ENCODE measurements at regions not wholly inside any gene's neighbourhood (a gene's known extent, or its start where the extent isn't known, plus 50 kb on each side); places are given as distances from the start of the nearest gene placed in this dataset.
"Not testable (repeated sequence)": the region's sequence is repeated elsewhere in the genome, so short reads cannot be mapped to it uniquely, and the experiment has no call there.

DNA sequence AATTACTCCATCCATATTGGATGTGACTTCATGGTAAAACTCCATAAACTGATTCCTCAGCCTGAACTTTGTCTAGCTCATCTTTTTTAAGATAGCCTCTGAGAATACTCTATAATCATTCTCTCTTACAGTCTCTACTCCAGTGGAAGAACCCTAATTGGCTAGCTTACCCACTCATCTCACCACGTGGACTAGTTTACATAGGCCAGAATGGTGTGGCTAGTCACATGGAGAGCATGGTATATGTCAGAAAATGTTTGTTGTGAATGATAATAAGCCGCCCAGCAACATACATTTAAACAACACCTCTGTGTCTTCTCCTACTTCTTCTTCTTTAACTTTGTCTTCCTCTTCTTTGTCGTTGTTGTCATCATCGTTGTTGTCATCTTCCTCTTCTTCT, 389.2 kb upstream of the LRRC3B start:
- Histone ChIP-seq H3K9me3 (ENCODE audit: control insufficient read depth in 4 of 4, low read length in 3 of 4) (no peaks in the 10 kb centered on the region), H3K4me1 (ENCODE audit: control insufficient read depth in 4 of 4, insufficient read depth in 4 of 4, low read length in 3 of 4) (no peaks in the 10 kb centered on the region), H3K27me3 (ENCODE audit: control insufficient read depth in 4 of 4, insufficient read depth in 4 of 4, low read length in 3 of 4) (no peaks in the 10 kb centered on the region), H3K4me3 (ENCODE audit: low read depth in 1 of 3, low read length in 3 of 3) (no peak overlapping the region), H3K9ac (ENCODE audit: low read depth in 1 of 2, low read length in 2 of 2) (no peak overlapping the region), H3K36me3 (ENCODE audit: control insufficient read depth in 4 of 4, insufficient read depth in 3 of 4, low read depth in 1 of 4, low read length in 3 of 4) (no peaks in the 10 kb centered on the region), H3K27ac (ENCODE audit: low read depth in 1 of 2, low read length in 2 of 2) (no peak overlapping the region)
- WGBS = 76% methylated on average over 4 of the region's 4 CpGs
- DNase-seq (ENCODE audit: low spot score) = no peak
- TF ChIP-seq EGR1 (IDR thresholded peaks at IDR 0.05; ENCODE audit: low read depth in 2 of 2) = no peak
- TF ChIP-seq HNF4G (IDR thresholded peaks at IDR 0.05) = no peak
- TF ChIP-seq TAF1 (conservative IDR thresholded peaks at IDR 0.05) = no peak
- no peak for TF ChIP-seq FOXA1 (IDR thresholded peaks at IDR 0.05)
- TF ChIP-seq JUND (IDR thresholded peaks at IDR 0.05) = no peak
- no peak for TF ChIP-seq NR2F2 (IDR thresholded peaks at IDR 0.05)
- no peak for TF ChIP-seq RXRA (IDR thresholded peaks at IDR 0.05)

DNA sequence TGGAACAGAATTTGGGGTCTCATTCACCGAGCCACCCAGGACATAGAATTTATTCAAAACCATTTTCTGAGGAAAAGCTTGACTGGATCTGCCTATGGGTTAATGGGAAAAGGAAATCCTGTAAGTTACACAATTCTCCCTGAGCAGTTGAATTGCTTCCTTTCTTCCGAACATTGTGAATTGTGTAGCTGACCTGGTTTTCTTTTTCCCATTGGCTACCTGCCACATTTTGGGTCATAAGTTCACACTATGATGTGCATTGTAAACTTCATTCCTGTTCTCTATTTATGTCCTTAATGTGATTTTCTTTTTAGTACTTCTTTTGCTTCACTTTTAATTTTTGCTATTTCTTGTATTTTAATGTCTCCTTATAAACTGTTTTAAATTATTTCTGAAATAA, 386.0 kb upstream of the LRRC3B start:
- DNase-seq (ENCODE audit: low spot score) = no peak
- no peak for TF ChIP-seq FOXA2 (IDR thresholded peaks at IDR 0.05)
- TF ChIP-seq NR2F2 (IDR thresholded peaks at IDR 0.05) = peak; percentile 66
- no peak overlapping the region for H3K9ac ChIP-seq (ENCODE audit: low read depth in 1 of 2, low read length in 2 of 2)
- no peaks in the 10 kb centered on the region for H3K27me3 ChIP-seq (ENCODE audit: control insufficient read depth in 4 of 4, insufficient read depth in 4 of 4, low read length in 3 of 4)
- H3K4me1 ChIP-seq (ENCODE audit: control insufficient read depth in 4 of 4, insufficient read depth in 4 of 4, low read length in 3 of 4) = no peaks in the 10 kb centered on the region
- 46% methylated on average over 2 of the region's 2 CpGs for WGBS
- no peak overlapping the region for H3K4me3 ChIP-seq (ENCODE audit: low read depth in 1 of 3, low read length in 3 of 3)
- no peak overlapping the region for H3K27ac ChIP-seq (ENCODE audit: low read depth in 1 of 2, low read length in 2 of 2)
- H3K9me3 ChIP-seq (ENCODE audit: control insufficient read depth in 4 of 4, low read length in 3 of 4) = no peaks in the 10 kb centered on the region
- H3K36me3 ChIP-seq (ENCODE audit: control insufficient read depth in 4 of 4, insufficient read depth in 3 of 4, low read depth in 1 of 4, low read length in 3 of 4) = no peaks in the 10 kb centered on the region

DNA sequence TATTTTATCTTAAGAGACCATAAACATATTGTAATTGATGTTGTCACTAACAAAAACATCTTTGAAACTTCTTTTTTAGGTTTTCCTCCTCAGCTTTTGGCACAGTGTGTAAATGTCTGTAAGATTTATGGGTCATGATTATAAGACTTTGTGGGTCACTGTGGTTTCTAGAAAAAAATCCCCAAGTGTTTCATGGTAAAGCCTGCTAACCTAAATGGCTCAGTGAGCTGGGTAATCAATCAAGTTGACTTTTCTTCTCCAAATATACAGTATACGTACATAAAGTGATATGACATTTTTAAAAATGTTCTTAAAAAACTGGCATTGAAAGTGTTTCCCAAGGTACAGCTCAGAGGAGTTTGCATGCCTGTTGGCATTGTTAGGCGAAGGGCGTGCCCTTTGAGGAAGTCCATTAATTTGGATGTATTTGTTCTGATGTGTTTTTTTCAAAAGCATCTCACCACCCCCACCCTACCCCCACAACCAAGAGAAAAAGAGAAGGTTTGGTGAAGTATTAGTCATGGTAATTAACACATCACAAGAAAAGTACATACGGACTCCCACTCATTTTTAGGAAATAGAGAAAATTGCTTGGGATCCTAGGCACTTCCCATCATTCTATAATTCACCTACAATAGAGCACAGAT, 385.4 kb upstream of the LRRC3B start:
- TF ChIP-seq REST (IDR thresholded peaks at IDR 0.05) (no peak), SP1 (IDR thresholded peaks at IDR 0.05) (no peak)
- H3K9me3 ChIP-seq (ENCODE audit: control insufficient read depth in 4 of 4, low read length in 3 of 4) = no peaks in the 10 kb centered on the region
- no peaks in the 10 kb centered on the region for H3K4me1 ChIP-seq (ENCODE audit: control insufficient read depth in 4 of 4, insufficient read depth in 4 of 4, low read length in 3 of 4)
- WGBS = 82% methylated on average over 4 of the region's 4 CpGs
- no peaks in the 10 kb centered on the region for H3K36me3 ChIP-seq (ENCODE audit: control insufficient read depth in 4 of 4, insufficient read depth in 3 of 4, low read depth in 1 of 4, low read length in 3 of 4)
- DNase-seq (ENCODE audit: low spot score) = no peak
- no peak overlapping the region for H3K9ac ChIP-seq (ENCODE audit: low read depth in 1 of 2, low read length in 2 of 2)
- H3K4me3 ChIP-seq (ENCODE audit: low read depth in 1 of 3, low read length in 3 of 3) = no peak overlapping the region
- H3K27me3 ChIP-seq (ENCODE audit: control insufficient read depth in 4 of 4, insufficient read depth in 4 of 4, low read length in 3 of 4) = no peaks in the 10 kb centered on the region
- no peak overlapping the region for H3K27ac ChIP-seq (ENCODE audit: low read depth in 1 of 2, low read length in 2 of 2)

DNA sequence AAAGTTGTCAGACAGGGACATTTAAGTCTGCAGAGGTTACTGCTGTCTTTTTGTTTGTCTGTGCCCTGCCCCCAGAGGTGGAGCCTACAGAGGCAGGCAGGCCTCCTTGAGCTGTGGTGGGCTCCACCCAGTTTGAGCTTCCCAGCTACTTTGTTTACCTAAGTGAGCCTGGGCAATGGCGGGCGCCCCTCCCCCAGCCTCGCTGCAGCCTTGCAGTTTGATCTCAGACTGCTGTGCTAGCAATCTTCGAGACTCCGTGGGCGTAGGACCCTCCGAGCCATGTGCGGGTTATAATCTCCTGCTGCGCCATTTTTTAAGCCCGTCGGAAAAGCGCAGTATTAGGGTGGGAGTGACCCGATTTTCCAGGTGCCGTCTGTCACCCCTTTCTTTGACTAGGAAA, 378.0 kb upstream of the LRRC3B start:
- not testable (repeated sequence) for H3K9me3 ChIP-seq (ENCODE audit: control insufficient read depth in 4 of 4, low read length in 3 of 4); H3K27me3 ChIP-seq (ENCODE audit: control insufficient read depth in 4 of 4, insufficient read depth in 4 of 4, low read length in 3 of 4); H3K4me1 ChIP-seq (ENCODE audit: control insufficient read depth in 4 of 4, insufficient read depth in 4 of 4, low read length in 3 of 4); H3K4me3 ChIP-seq (ENCODE audit: low read depth in 1 of 3, low read length in 3 of 3); DNase-seq (ENCODE audit: low spot score); H3K9ac ChIP-seq (ENCODE audit: low read depth in 1 of 2, low read length in 2 of 2); H3K36me3 ChIP-seq (ENCODE audit: control insufficient read depth in 4 of 4, insufficient read depth in 3 of 4, low read depth in 1 of 4, low read length in 3 of 4); H3K27ac ChIP-seq (ENCODE audit: low read depth in 1 of 2, low read length in 2 of 2)
- 89% methylated on average over 14 of the region's 14 CpGs for WGBS

Measured in liver (tissue), 7 donors.